ENCODE measurements at regions not wholly inside any gene's neighbourhood (a gene's known extent, or its start where the extent isn't known, plus 50 kb on each side); places are given as distances from the start of the nearest gene placed in this dataset.

GRCh38 chr21:35644523-35644922 lies 415.8 kb downstream of the SETD4 start:
- CTCF ChIA-PET = no interaction called here
- DNase-seq = no peak
- POLR2A ChIA-PET = no interaction called here
- Mint-ChIP-seq H3K27me3 (peaks cover 18 to 32% of the 10 kb centered on the region in 2 donors), H3K27ac (no peak overlapping the region), H3K36me3 (no peaks in the 10 kb centered on the region), H3K4me3 (no peak overlapping the region), H3K9me3 (no peaks in the 10 kb centered on the region), H3K4me1 (no peaks in the 10 kb centered on the region)
- Histone ChIP-seq H3K9me3 (no peaks in the 10 kb centered on the region), H3K4me3 (ENCODE audit: control insufficient read depth in 1 of 2, extremely low read depth in 1 of 2, low read length in 1 of 2) (no peak overlapping the region), H3K36me3 (ENCODE audit: control insufficient read depth in 2 of 2, extremely low read depth in 1 of 2, insufficient read depth in 1 of 2, low read length in 1 of 2) (no peaks in the 10 kb centered on the region), H3K4me1 (ENCODE audit: control insufficient read depth in 1 of 2, extremely low read depth in 1 of 2, insufficient read depth in 2 of 2, low read length in 2 of 2) (no peaks in the 10 kb centered on the region), H3K27ac (ENCODE audit: low read length) (no peak overlapping the region), H3K27me3 (replicated peaks in 1 of 2; ENCODE audit: control insufficient read depth in 2 of 2, extremely low read depth in 1 of 2, insufficient read depth in 2 of 2, low read length in 1 of 2) (peaks cover 0 to 6% of the 10 kb centered on the region in 2 experiments)
- ATAC-seq (replicated peaks in 1 of 4) = no peak
- 83% methylated on average over 1 of the region's 2 CpGs for WGBS (ENCODE audit: insufficient coverage)

- peaks cover 11 to 22% of the 10 kb centered on the region in 2 donors for H3K27me3 Mint-ChIP-seq
- ChIA-PET POLR2A (no interaction called here), CTCF (no interaction called here)
- H3K4me1 ChIP-seq (ENCODE audit: control insufficient read depth in 1 of 2, extremely low read depth in 1 of 2, insufficient read depth in 2 of 2, low read length in 2 of 2) = no peaks in the 10 kb centered on the region
- H3K36me3 ChIP-seq (ENCODE audit: control insufficient read depth in 2 of 2, extremely low read depth in 1 of 2, insufficient read depth in 1 of 2, low read length in 1 of 2) = no peaks in the 10 kb centered on the region
- no peak overlapping the region for H3K4me3 ChIP-seq (ENCODE audit: control insufficient read depth in 1 of 2, extremely low read depth in 1 of 2, low read length in 1 of 2)
- ATAC-seq (replicated peaks in 1 of 4) (no peak), DNase-seq (no peak)
- no peak overlapping the region for H3K27ac ChIP-seq (ENCODE audit: low read length)
- peaks cover 0 to 2% of the 10 kb centered on the region in 2 experiments for H3K27me3 ChIP-seq (replicated peaks in 1 of 2; ENCODE audit: control insufficient read depth in 2 of 2, extremely low read depth in 1 of 2, insufficient read depth in 2 of 2, low read length in 1 of 2)
- no peak overlapping the region for H3K4me3 Mint-ChIP-seq
- WGBS (ENCODE audit: insufficient coverage) = 72% methylated on average over 2 of the region's 4 CpGs
- no peaks in the 10 kb centered on the region for H3K9me3 Mint-ChIP-seq
- no peaks in the 10 kb centered on the region for H3K4me1 Mint-ChIP-seq
- H3K27ac Mint-ChIP-seq = no peak overlapping the region
- H3K9me3 ChIP-seq = no peaks in the 10 kb centered on the region
- no peaks in the 10 kb centered on the region for H3K36me3 Mint-ChIP-seq
Measured at GRCh38 chr21:35643176-35643575, 417.1 kb downstream of the SETD4 start.

- DNase-seq (no peak), ATAC-seq (replicated peaks in 1 of 4) (no peak)
- POLR2A ChIA-PET = no interaction called here
- Histone ChIP-seq H3K36me3 (ENCODE audit: control insufficient read depth in 2 of 2, extremely low read depth in 1 of 2, insufficient read depth in 1 of 2, low read length in 1 of 2) (no peaks in the 10 kb centered on the region), H3K9me3 (no peaks in the 10 kb centered on the region), H3K27me3 (replicated peaks in 1 of 2; ENCODE audit: control insufficient read depth in 2 of 2, extremely low read depth in 1 of 2, insufficient read depth in 2 of 2, low read length in 1 of 2) (peaks cover 0 to 2% of the 10 kb centered on the region in 2 experiments), H3K4me3 (ENCODE audit: control insufficient read depth in 1 of 2, extremely low read depth in 1 of 2, low read length in 1 of 2) (no peak overlapping the region), H3K4me1 (ENCODE audit: control insufficient read depth in 1 of 2, extremely low read depth in 1 of 2, insufficient read depth in 2 of 2, low read length in 2 of 2) (no peaks in the 10 kb centered on the region), H3K27ac (ENCODE audit: low read length) (no peak overlapping the region)
- H3K36me3 Mint-ChIP-seq = no peaks in the 10 kb centered on the region
- no peaks in the 10 kb centered on the region for H3K9me3 Mint-ChIP-seq
- no peaks in the 10 kb centered on the region for H3K4me1 Mint-ChIP-seq
- 72% methylated on average over 2 of the region's 4 CpGs for WGBS (ENCODE audit: insufficient coverage)
- CTCF ChIA-PET = no interaction called here
- no peak overlapping the region for H3K4me3 Mint-ChIP-seq
- no peak overlapping the region for H3K27ac Mint-ChIP-seq
- H3K27me3 Mint-ChIP-seq = peaks cover 9 to 22% of the 10 kb centered on the region in 2 donors
Measured at GRCh38 chr21:35641271-35642016, 418.9 kb downstream of the SETD4 start.

GRCh38 chr21:35637431-35637830 lies 422.9 kb downstream of the SETD4 start:
- Mint-ChIP-seq H3K4me1 (no peaks in the 10 kb centered on the region), H3K27ac (no peak overlapping the region), H3K4me3 (no peak overlapping the region), H3K36me3 (no peaks in the 10 kb centered on the region), H3K9me3 (no peaks in the 10 kb centered on the region), H3K27me3 (peaks cover 13 to 15% of the 10 kb centered on the region in 2 donors)
- H3K27me3 ChIP-seq (replicated peaks in 1 of 2; ENCODE audit: control insufficient read depth in 2 of 2, extremely low read depth in 1 of 2, insufficient read depth in 2 of 2, low read length in 1 of 2) = peaks cover 0 to 3% of the 10 kb centered on the region in 2 experiments
- 89% methylated on average over 2 of the region's 2 CpGs for WGBS (ENCODE audit: insufficient coverage)
- DNase-seq = no peak
- no peak overlapping the region for H3K27ac ChIP-seq (ENCODE audit: low read length)
- ATAC-seq (replicated peaks in 1 of 4) = no peak
- H3K4me3 ChIP-seq (ENCODE audit: control insufficient read depth in 1 of 2, extremely low read depth in 1 of 2, low read length in 1 of 2) = no peak overlapping the region
- no peaks in the 10 kb centered on the region for H3K36me3 ChIP-seq (ENCODE audit: control insufficient read depth in 2 of 2, extremely low read depth in 1 of 2, insufficient read depth in 1 of 2, low read length in 1 of 2)
- ChIA-PET CTCF (no interaction called here), POLR2A (no interaction called here)
- H3K4me1 ChIP-seq (ENCODE audit: control insufficient read depth in 1 of 2, extremely low read depth in 1 of 2, insufficient read depth in 2 of 2, low read length in 2 of 2) = no peaks in the 10 kb centered on the region
- no peaks in the 10 kb centered on the region for H3K9me3 ChIP-seq

- peaks cover 6 to 18% of the 10 kb centered on the region in 2 donors for H3K27me3 Mint-ChIP-seq
- H3K36me3 Mint-ChIP-seq = no peaks in the 10 kb centered on the region
- Histone ChIP-seq H3K4me3 (ENCODE audit: control insufficient read depth in 1 of 2, extremely low read depth in 1 of 2, low read length in 1 of 2) (no peak overlapping the region), H3K36me3 (ENCODE audit: control insufficient read depth in 2 of 2, extremely low read depth in 1 of 2, insufficient read depth in 1 of 2, low read length in 1 of 2) (no peaks in the 10 kb centered on the region), H3K27me3 (replicated peaks in 1 of 2; ENCODE audit: control insufficient read depth in 2 of 2, extremely low read depth in 1 of 2, insufficient read depth in 2 of 2, low read length in 1 of 2) (peaks cover 0 to 3% of the 10 kb centered on the region in 2 experiments), H3K4me1 (ENCODE audit: control insufficient read depth in 1 of 2, extremely low read depth in 1 of 2, insufficient read depth in 2 of 2, low read length in 2 of 2) (no peaks in the 10 kb centered on the region), H3K27ac (ENCODE audit: low read length) (no peak overlapping the region), H3K9me3 (no peaks in the 10 kb centered on the region)
- no CpG with 5 or more reads among the region's 1 CpG for WGBS (ENCODE audit: insufficient coverage)
- POLR2A ChIA-PET = no interaction called here
- DNase-seq (no peak), ATAC-seq (replicated peaks in 1 of 4) (no peak)
- H3K9me3 Mint-ChIP-seq = no peaks in the 10 kb centered on the region
- H3K27ac Mint-ChIP-seq = no peak overlapping the region
- CTCF ChIA-PET = no interaction called here
- no peaks in the 10 kb centered on the region for H3K4me1 Mint-ChIP-seq
- no peak overlapping the region for H3K4me3 Mint-ChIP-seq
Measured at GRCh38 chr21:35635994-35636393, 424.3 kb downstream of the SETD4 start.

GRCh38 chr21:35635261-35635660 lies 425.1 kb downstream of the SETD4 start:
- DNase-seq (no peak), ATAC-seq (replicated peaks in 1 of 4) (no peak)
- 100% methylated on average over 1 of the region's 2 CpGs for WGBS (ENCODE audit: insufficient coverage)
- Histone ChIP-seq H3K9me3 (no peaks in the 10 kb centered on the region), H3K27ac (ENCODE audit: low read length) (no peak overlapping the region), H3K4me1 (ENCODE audit: control insufficient read depth in 1 of 2, extremely low read depth in 1 of 2, insufficient read depth in 2 of 2, low read length in 2 of 2) (no peaks in the 10 kb centered on the region), H3K4me3 (ENCODE audit: control insufficient read depth in 1 of 2, extremely low read depth in 1 of 2, low read length in 1 of 2) (no peak overlapping the region), H3K27me3 (replicated peaks in 1 of 2; ENCODE audit: control insufficient read depth in 2 of 2, extremely low read depth in 1 of 2, insufficient read depth in 2 of 2, low read length in 1 of 2) (peaks cover 0 to 3% of the 10 kb centered on the region in 2 experiments), H3K36me3 (ENCODE audit: control insufficient read depth in 2 of 2, extremely low read depth in 1 of 2, insufficient read depth in 1 of 2, low read length in 1 of 2) (no peaks in the 10 kb centered on the region)
- CTCF ChIA-PET = no interaction called here
- no peak overlapping the region for H3K4me3 Mint-ChIP-seq
- no peak overlapping the region for H3K27ac Mint-ChIP-seq
- H3K4me1 Mint-ChIP-seq = no peaks in the 10 kb centered on the region
- no peaks in the 10 kb centered on the region for H3K36me3 Mint-ChIP-seq
- POLR2A ChIA-PET = no interaction called here
- no peaks in the 10 kb centered on the region for H3K9me3 Mint-ChIP-seq
- peaks cover 2 to 17% of the 10 kb centered on the region in 2 donors for H3K27me3 Mint-ChIP-seq

- Histone ChIP-seq H3K4me1 (ENCODE audit: control insufficient read depth in 1 of 2, extremely low read depth in 1 of 2, insufficient read depth in 2 of 2, low read length in 2 of 2) (no peaks in the 10 kb centered on the region), H3K27ac (ENCODE audit: low read length) (no peak overlapping the region), H3K27me3 (replicated peaks in 1 of 2; ENCODE audit: control insufficient read depth in 2 of 2, extremely low read depth in 1 of 2, insufficient read depth in 2 of 2, low read length in 1 of 2) (peaks cover 0 to 3% of the 10 kb centered on the region in 2 experiments), H3K4me3 (ENCODE audit: control insufficient read depth in 1 of 2, extremely low read depth in 1 of 2, low read length in 1 of 2) (no peak overlapping the region), H3K36me3 (ENCODE audit: control insufficient read depth in 2 of 2, extremely low read depth in 1 of 2, insufficient read depth in 1 of 2, low read length in 1 of 2) (no peaks in the 10 kb centered on the region), H3K9me3 (no peaks in the 10 kb centered on the region)
- WGBS (ENCODE audit: insufficient coverage) = 91% methylated on average over 3 of the region's 9 CpGs
- Mint-ChIP-seq H3K4me1 (no peaks in the 10 kb centered on the region), H3K4me3 (no peak overlapping the region), H3K27ac (no peak overlapping the region), H3K9me3 (no peaks in the 10 kb centered on the region), H3K36me3 (no peaks in the 10 kb centered on the region), H3K27me3 (peaks cover 4 to 16% of the 10 kb centered on the region in 2 donors)
- DNase-seq = no peak
- CTCF ChIA-PET = no interaction called here
- ATAC-seq (replicated peaks in 1 of 4) = no peak
- POLR2A ChIA-PET = no interaction called here
Measured at GRCh38 chr21:35633501-35633900, 426.8 kb downstream of the SETD4 start.
